ENCODE measurements at regions not wholly inside any gene's neighbourhood (a gene's known extent, or its start where the extent isn't known, plus 50 kb on each side); places are given as distances from the start of the nearest gene placed in this dataset.

DNA sequence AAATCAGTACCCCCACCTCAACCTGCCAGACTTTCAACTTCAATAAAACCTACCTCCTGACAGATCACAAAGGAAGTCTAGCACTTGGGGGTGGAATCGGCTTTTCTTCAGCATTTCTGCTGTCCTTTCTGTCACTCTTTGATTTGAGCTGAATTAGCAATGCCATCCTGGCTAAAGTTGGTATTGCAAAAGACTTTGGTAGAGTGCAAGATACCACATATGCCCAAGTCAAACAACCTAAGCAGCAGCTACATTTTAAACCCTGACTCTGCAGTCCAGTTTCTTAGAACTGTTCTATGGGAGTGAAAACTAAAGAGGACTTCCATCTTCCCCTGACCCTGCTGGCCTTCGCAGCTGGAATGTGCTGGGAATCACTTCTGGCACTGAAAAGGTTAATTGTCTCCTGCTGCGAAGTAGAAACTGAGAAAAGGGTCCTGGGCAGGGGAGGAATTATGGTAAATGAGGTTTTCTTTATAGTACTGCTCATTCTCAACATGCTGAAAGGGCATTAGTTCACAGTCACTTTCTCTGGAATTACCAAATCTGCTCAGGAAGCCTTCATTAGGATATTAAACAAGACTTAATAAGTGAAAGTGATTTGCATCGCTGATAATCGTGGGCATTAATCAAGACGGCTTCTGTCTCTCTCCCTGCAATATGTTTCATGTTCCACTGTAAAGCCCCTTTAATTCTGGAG, 126.2 kb upstream of the SMYD2 start:
- no peaks in the 10 kb centered on the region for H3K36me3 Mint-ChIP-seq (ENCODE audit: low read depth)
- TF ChIP-seq, protein P1, sequence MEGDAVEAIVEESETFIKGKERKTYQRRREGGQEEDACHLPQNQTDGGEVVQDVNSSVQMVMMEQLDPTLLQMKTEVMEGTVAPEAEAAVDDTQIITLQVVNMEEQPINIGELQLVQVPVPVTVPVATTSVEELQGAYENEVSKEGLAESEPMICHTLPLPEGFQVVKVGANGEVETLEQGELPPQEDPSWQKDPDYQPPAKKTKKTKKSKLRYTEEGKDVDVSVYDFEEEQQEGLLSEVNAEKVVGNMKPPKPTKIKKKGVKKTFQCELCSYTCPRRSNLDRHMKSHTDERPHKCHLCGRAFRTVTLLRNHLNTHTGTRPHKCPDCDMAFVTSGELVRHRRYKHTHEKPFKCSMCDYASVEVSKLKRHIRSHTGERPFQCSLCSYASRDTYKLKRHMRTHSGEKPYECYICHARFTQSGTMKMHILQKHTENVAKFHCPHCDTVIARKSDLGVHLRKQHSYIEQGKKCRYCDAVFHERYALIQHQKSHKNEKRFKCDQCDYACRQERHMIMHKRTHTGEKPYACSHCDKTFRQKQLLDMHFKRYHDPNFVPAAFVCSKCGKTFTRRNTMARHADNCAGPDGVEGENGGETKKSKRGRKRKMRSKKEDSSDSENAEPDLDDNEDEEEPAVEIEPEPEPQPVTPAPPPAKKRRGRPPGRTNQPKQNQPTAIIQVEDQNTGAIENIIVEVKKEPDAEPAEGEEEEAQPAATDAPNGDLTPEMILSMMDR (IDR thresholded peaks at IDR 0.05): no peak
- no peak overlapping the region for H3K27ac Mint-ChIP-seq (ENCODE audit: unreplicated experiment)
- peaks cover 52% of the 10 kb centered on the region for H3K27me3 Mint-ChIP-seq (ENCODE audit: low read depth)
- H3K9me3 Mint-ChIP-seq (ENCODE audit: low read depth): peaks cover 11% of the 10 kb centered on the region
- no peak overlapping the region for H3K4me3 Mint-ChIP-seq (ENCODE audit: unreplicated experiment)
- no peaks in the 10 kb centered on the region for H3K4me1 Mint-ChIP-seq (ENCODE audit: low read depth)
- DNase-seq (ENCODE audit: low spot score): no peak

DNA sequence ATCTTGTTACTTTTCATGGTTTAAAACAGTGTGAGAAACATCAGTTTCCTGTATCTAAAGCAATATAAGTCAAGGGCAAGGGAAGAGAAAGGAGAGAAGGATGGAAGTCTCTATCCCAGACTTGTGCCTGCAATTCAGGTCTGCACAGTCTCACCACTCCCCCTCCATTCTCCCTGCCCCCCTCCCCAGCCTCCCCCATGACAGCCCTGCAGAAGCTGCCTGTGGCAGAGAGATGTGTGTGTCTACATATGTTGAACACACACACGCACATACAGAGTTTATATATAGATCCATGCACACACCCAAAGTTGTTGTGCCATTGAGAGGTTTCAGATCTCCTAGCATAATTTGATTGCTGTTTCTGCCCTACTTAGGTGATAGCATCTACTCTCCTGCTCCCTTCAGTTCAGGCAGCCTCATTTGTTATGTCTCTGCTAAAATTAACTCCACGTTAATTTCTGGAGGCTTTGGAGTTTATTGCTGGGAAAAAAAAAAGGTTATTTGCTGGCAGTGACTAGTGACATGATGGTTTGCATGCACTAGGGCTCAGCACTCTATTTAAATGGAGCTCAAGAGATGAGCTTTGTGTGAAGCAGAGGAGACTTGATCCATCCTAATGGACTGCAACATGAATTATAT, 124.9 kb upstream of the SMYD2 start:
- no peak overlapping the region for H3K27ac Mint-ChIP-seq (ENCODE audit: unreplicated experiment)
- no peak overlapping the region for H3K4me3 Mint-ChIP-seq (ENCODE audit: unreplicated experiment)
- H3K9me3 Mint-ChIP-seq (ENCODE audit: low read depth): peaks cover 11% of the 10 kb centered on the region
- no peaks in the 10 kb centered on the region for H3K36me3 Mint-ChIP-seq (ENCODE audit: low read depth)
- H3K27me3 Mint-ChIP-seq (ENCODE audit: low read depth): peaks cover 57% of the 10 kb centered on the region
- TF ChIP-seq, protein P1 (IDR thresholded peaks at IDR 0.05): no peak
- DNase-seq (ENCODE audit: low spot score): no peak
- no peaks in the 10 kb centered on the region for H3K4me1 Mint-ChIP-seq (ENCODE audit: low read depth)

DNA sequence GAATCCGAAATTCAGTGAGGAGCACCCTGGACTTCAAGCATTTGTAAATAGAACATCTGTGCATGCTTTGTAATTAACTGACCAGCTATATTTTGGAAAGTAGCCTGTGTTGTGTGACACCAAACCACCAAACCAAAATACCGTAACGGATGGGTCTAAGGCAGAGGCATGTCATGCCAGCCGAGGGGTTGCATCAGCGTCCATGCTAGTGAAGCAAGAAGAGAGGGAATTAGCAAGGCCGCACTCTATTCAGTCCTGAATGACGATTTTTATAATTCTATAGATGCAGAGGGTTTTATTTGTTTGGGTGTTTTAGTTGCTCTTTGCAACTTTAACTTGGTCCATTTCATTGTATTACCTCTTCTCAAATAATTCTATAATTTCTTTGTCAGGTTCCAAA, 116.8 kb upstream of the SMYD2 start:
- peaks cover 52% of the 10 kb centered on the region for H3K27me3 Mint-ChIP-seq (ENCODE audit: low read depth)
- peaks cover 6% of the 10 kb centered on the region for H3K9me3 Mint-ChIP-seq (ENCODE audit: low read depth)
- no peaks in the 10 kb centered on the region for H3K4me1 Mint-ChIP-seq (ENCODE audit: low read depth)
- DNase-seq (ENCODE audit: low spot score): no peak
- TF ChIP-seq, protein P1 (IDR thresholded peaks at IDR 0.05): no peak
- no peaks in the 10 kb centered on the region for H3K36me3 Mint-ChIP-seq (ENCODE audit: low read depth)
- no peak overlapping the region for H3K27ac Mint-ChIP-seq (ENCODE audit: unreplicated experiment)
- H3K4me3 Mint-ChIP-seq (ENCODE audit: unreplicated experiment): no peak overlapping the region

DNA sequence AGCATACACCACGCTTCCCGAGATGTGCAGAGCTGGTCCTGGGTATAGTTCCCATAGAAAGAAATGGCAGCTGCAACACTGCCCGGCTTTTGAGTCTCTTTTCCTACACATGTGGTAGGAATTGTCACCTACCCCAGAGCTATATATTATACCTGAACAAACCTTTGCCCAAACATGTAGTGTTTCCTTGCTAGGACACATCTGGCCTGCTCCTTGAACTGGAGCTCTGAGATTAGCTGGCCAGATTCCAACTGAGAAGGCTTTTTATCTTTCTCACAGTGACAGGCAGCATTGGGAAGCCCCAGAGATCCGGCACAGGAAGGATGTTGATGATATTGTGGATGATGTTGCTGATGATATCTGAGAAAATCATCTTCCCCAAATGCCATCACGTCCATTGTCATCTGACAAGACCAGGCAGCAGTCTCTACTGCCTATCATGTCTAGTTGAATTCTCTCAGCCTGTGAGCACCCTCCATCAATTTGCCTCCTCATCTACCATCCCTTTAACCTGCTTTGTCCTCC, 115.0 kb upstream of the SMYD2 start:
- TF ChIP-seq, protein P1 (IDR thresholded peaks at IDR 0.05): no peak
- Mint-ChIP-seq H3K9me3 (ENCODE audit: low read depth) (no peaks in the 10 kb centered on the region), H3K4me1 (ENCODE audit: low read depth) (no peaks in the 10 kb centered on the region), H3K36me3 (ENCODE audit: low read depth) (no peaks in the 10 kb centered on the region), H3K27ac (ENCODE audit: unreplicated experiment) (no peak overlapping the region), H3K27me3 (ENCODE audit: low read depth) (peaks cover 48% of the 10 kb centered on the region), H3K4me3 (ENCODE audit: unreplicated experiment) (no peak overlapping the region)
- no peak for DNase-seq (ENCODE audit: low spot score)

DNA sequence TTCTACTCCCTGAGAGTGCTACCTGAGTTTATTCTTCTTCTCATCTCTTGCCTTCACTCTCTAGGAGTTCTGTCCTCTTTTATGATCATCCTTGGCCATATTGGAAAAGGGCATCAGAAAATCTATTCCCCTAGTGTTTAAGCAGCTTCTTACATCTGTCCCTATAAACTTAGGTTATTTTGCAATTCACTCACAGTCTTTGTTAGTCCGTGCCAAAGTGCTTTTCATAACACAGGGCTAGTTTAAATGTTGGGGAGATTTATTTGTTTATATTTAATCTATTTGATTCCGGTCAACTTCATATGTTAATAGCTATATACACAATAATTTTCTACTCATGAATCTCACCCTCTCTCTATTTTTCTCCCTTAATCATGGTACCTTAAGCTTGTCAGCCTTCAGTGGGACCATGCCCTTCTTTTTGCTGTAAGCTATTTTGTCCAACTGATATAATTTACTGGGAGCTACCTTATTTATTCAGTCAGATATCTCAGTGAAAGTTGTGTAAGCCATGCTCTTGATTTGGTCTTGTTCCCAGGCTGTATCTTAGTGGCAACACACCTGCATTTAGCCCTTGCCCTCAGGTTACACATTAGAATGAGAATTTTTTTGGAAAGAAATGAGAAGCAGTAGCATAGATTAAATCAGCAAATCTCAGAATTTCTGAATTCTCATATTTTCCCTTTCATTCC, 106.3 kb upstream of the SMYD2 start:
- TF ChIP-seq, protein P1 (IDR thresholded peaks at IDR 0.05): no peak
- no peaks in the 10 kb centered on the region for H3K9me3 Mint-ChIP-seq (ENCODE audit: low read depth)
- no peaks in the 10 kb centered on the region for H3K4me1 Mint-ChIP-seq (ENCODE audit: low read depth)
- H3K4me3 Mint-ChIP-seq (ENCODE audit: unreplicated experiment): no peak overlapping the region
- no peak for DNase-seq (ENCODE audit: low spot score)
- H3K36me3 Mint-ChIP-seq (ENCODE audit: low read depth): no peaks in the 10 kb centered on the region
- no peak overlapping the region for H3K27ac Mint-ChIP-seq (ENCODE audit: unreplicated experiment)
- H3K27me3 Mint-ChIP-seq (ENCODE audit: low read depth): peaks cover 43% of the 10 kb centered on the region

Data from chondrocyte (in vitro differentiated cells).